Activated CD4-positive, alpha-beta T cell treated with anti-CD3 and anti-CD28 coated beads, Interleukin-2, Interleukin-4, amounts not matched to agents 100 ng/mL and 50 ng/mL, durations not matched to agents 16 hours and 8 hours (primary cell): ENCODE measurements at regions not wholly inside any gene's neighbourhood (a gene's known extent, or its start where the extent isn't known, plus 50 kb on each side); places are given as distances from the start of the nearest gene placed in this dataset.
"Not testable (repeated sequence)": the region's sequence is repeated elsewhere in the genome, so short reads cannot be mapped to it uniquely, and the experiment has no call there.

ENCODE experiments used
- DNase-seq: peaks from one replicate; pipeline ENCODE4 v3.0.0-alpha.2; 2020; ENCODE audit warnings: low spot score

GRCh38 chr9:94191706-94192105 is 67.4 kb upstream of the ZNF169 start:
- DNase-seq: not testable (repeated sequence)

GRCh38 chr9:94198414-94198813 is 60.7 kb upstream of the ZNF169 start:
- DNase-seq: no peak

- DNase-seq: no peak
Measured at GRCh38 chr9:94199776-94200175, 59.3 kb upstream of the ZNF169 start.

GRCh38 chr9:94204174-94204573 is 54.9 kb upstream of the ZNF169 start:
- DNase-seq: no peak

- no peak for DNase-seq
Measured at GRCh38 chr9:94207781-94208180, 51.3 kb upstream of the ZNF169 start.
